Nephron progenitor cell (in vitro differentiated cells): ENCODE measurements at regions not wholly inside any gene's neighbourhood (a gene's known extent, or its start where the extent isn't known, plus 50 kb on each side); places are given as distances from the start of the nearest gene placed in this dataset.

Source experiments
- DNase-seq: peaks from one replicate; pipeline ENCODE4 v3.0.0; 2021
- H3K27ac Mint-ChIP-seq: 2 replicates; pipeline ENCODE4 v1.8.0; 2021; ENCODE audit warnings: mild to moderate bottlenecking, moderate library complexity, mixed read lengths
- H3K27me3 Mint-ChIP-seq: 2 replicates; pipeline ENCODE4 v1.8.0; 2021; ENCODE audit warnings: mild to moderate bottlenecking, low read depth, mixed read lengths; ENCODE audit not compliant: poor library complexity
- H3K36me3 Mint-ChIP-seq: 2 replicates; pipeline ENCODE4 v1.8.0; 2021; ENCODE audit warnings: low read depth, mixed read lengths
- H3K4me1 Mint-ChIP-seq: 2 replicates; pipeline ENCODE4 v1.8.0; 2021; ENCODE audit warnings: mixed read lengths
- H3K4me3 Mint-ChIP-seq: 2 replicates; pipeline ENCODE4 v1.8.0; 2021; ENCODE audit warnings: mild to moderate bottlenecking, moderate library complexity, mixed read lengths
- H3K9me3 Mint-ChIP-seq: 2 replicates; pipeline ENCODE4 v1.8.0; 2021; ENCODE audit warnings: mild to moderate bottlenecking, moderate library complexity, mixed read lengths
- TF ChIP-seq, protein P1 (sequence below): fragments of 200-600 bp; sonication (generic); IDR thresholded peaks from 2 replicates; pipeline ENCODE4 v1.5.0; 2021; ENCODE audit warnings: antibody characterized with exemption

GRCh38 chr10:131683941-131684340, 216.9 kb upstream of the PPP2R2D start:
- Mint-ChIP-seq H3K36me3 (no peaks in the 10 kb centered on the region), H3K9me3 (peaks cover 2% of the 10 kb centered on the region), H3K27ac (peak overlapping the region; percentile 94), H3K4me1 (peaks cover 37% of the 10 kb centered on the region), H3K4me3 (no peak overlapping the region), H3K27me3 (peaks cover 11% of the 10 kb centered on the region)
- DNase-seq = no peak
- TF ChIP-seq, protein P1, sequence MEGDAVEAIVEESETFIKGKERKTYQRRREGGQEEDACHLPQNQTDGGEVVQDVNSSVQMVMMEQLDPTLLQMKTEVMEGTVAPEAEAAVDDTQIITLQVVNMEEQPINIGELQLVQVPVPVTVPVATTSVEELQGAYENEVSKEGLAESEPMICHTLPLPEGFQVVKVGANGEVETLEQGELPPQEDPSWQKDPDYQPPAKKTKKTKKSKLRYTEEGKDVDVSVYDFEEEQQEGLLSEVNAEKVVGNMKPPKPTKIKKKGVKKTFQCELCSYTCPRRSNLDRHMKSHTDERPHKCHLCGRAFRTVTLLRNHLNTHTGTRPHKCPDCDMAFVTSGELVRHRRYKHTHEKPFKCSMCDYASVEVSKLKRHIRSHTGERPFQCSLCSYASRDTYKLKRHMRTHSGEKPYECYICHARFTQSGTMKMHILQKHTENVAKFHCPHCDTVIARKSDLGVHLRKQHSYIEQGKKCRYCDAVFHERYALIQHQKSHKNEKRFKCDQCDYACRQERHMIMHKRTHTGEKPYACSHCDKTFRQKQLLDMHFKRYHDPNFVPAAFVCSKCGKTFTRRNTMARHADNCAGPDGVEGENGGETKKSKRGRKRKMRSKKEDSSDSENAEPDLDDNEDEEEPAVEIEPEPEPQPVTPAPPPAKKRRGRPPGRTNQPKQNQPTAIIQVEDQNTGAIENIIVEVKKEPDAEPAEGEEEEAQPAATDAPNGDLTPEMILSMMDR = no peak

- Mint-ChIP-seq H3K9me3 (no peaks in the 10 kb centered on the region), H3K27me3 (peaks cover 6% of the 10 kb centered on the region), H3K4me3 (no peak overlapping the region), H3K27ac (peak overlapping the region; percentile 34), H3K36me3 (no peaks in the 10 kb centered on the region), H3K4me1 (peaks cover 41% of the 10 kb centered on the region)
- TF ChIP-seq, protein P1 = no peak
- DNase-seq = no peak
Observed at GRCh38 chr10:131685007-131685406, 215.8 kb upstream of the PPP2R2D start.

DNA sequence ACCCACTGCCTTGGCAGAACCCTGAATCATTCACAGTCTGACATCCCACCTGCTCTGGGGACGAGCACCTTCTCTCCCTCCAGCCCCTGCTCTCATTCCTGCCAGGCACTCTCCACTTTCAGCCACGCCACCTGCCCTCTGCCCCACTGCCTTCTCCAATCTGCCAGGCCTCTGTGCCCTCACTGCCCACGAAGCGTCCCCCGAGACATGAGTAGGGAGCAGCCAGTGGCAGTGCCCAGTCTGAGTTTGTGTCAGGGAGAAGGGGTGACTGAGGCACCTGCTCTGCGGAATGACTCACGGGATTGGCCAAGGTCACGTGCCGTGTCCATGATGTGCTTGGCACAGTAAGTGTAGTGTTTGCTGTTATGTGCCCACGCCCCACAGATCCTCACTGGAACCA, 215.2 kb upstream of the PPP2R2D start:
- Mint-ChIP-seq H3K36me3 (no peaks in the 10 kb centered on the region), H3K4me3 (no peak overlapping the region), H3K9me3 (no peaks in the 10 kb centered on the region), H3K27me3 (peaks cover 3% of the 10 kb centered on the region), H3K27ac (no peak overlapping the region), H3K4me1 (peaks cover 41% of the 10 kb centered on the region)
- TF ChIP-seq, protein P1 = no peak
- DNase-seq = no peak

- Mint-ChIP-seq H3K4me3 (no peak overlapping the region), H3K9me3 (no peaks in the 10 kb centered on the region), H3K4me1 (peaks cover 42% of the 10 kb centered on the region), H3K27ac (no peak overlapping the region), H3K27me3 (peaks cover 12% of the 10 kb centered on the region), H3K36me3 (no peaks in the 10 kb centered on the region)
- TF ChIP-seq, protein P1 = no peak
- no peak for DNase-seq
Observed at GRCh38 chr10:131686781-131687420, 213.9 kb upstream of the PPP2R2D start.

DNA sequence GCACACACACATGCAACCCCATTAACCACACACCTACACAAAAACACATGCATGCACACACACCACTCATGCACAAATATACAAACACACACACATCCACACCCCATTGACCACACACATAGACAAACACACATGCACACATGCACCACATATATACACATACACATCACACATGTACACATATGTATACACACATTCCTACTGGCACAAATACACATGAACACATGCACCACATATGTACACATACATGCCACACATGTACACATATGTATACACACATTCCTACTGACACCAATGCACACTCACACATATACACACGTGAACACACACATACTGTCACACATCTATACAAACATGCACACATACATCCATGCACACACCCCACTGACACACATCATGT, 212.5 kb upstream of the PPP2R2D start:
- TF ChIP-seq, protein P1 = no peak
- Mint-ChIP-seq H3K36me3 (no peaks in the 10 kb centered on the region), H3K27ac (no peak overlapping the region), H3K4me1 (peaks cover 48% of the 10 kb centered on the region), H3K27me3 (peaks cover 14% of the 10 kb centered on the region), H3K4me3 (no peak overlapping the region), H3K9me3 (no peaks in the 10 kb centered on the region)
- DNase-seq = no peak

- Mint-ChIP-seq H3K27ac (no peak overlapping the region), H3K4me3 (no peak overlapping the region), H3K4me1 (peaks cover 48% of the 10 kb centered on the region), H3K36me3 (no peaks in the 10 kb centered on the region), H3K27me3 (peaks cover 17% of the 10 kb centered on the region), H3K9me3 (no peaks in the 10 kb centered on the region)
- TF ChIP-seq, protein P1 = no peak
- no peak for DNase-seq
Observed at GRCh38 chr10:131689016-131689415, 211.8 kb upstream of the PPP2R2D start.
